ENCODE measurements at regions not wholly inside any gene's neighbourhood (a gene's known extent, or its start where the extent isn't known, plus 50 kb on each side); places are given as distances from the start of the nearest gene placed in this dataset.

DNA sequence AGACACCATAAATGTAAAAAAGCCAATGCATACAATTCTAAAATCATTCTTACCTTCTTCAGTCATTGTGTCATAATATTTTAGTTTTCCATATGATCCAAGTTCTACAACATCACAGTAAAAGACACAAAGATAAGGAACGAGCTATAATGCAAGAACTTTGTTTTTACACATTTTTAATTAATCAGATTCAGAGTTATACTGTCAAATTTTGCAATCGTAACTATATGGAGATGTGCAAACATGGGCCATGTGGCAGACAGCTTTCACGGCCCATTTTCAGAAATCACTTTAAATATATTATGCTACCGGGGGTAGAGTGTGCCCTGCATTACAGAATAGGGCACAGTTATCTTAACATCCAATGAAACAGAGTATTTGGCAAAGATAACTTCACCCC lies 188.4 kb downstream of the ACER2 start:
- DNase-seq (ENCODE audit: low read depth in 2 of 2): no peak

DNA sequence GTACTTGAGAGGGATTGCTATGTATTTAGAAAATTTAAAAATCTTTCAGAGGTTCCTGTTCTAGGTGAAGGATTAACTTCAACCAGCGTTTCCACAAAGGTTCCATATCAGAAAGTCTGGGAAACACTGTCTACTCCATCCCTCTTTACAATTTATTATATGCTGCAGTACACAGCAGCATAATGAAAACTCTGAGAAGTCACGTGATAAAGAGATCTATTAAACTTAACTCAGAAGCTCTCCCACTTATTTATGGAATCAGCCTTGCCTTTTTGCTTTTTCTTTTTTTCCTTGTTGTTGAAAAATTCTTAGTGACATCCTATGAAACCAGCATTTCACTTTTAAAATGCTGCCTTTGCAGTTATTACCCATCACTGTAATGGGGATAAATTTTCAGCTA lies 186.2 kb downstream of the ACER2 start:
- no peak for DNase-seq (ENCODE audit: low read depth in 2 of 2)

DNA sequence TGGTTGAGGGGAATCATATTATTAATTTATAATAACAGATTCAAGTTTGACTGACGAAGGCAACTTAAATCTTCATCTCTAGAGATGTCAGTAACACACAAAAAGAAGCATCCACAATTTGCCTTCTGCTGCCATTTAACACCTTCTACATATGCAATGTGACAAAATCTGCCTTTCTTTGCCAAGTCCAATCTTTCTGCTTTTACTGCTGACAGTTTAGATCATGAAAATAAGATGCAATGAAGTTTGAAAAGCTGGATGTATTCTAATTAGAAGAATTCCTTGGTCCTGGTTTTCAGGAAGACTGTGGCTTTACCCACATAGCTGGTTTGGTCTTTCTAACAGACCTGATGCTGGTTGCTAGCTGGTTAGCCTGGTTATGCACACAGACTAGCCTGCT lies 178.9 kb downstream of the ACER2 start:
- DNase-seq (ENCODE audit: low read depth in 2 of 2): no peak

DNA sequence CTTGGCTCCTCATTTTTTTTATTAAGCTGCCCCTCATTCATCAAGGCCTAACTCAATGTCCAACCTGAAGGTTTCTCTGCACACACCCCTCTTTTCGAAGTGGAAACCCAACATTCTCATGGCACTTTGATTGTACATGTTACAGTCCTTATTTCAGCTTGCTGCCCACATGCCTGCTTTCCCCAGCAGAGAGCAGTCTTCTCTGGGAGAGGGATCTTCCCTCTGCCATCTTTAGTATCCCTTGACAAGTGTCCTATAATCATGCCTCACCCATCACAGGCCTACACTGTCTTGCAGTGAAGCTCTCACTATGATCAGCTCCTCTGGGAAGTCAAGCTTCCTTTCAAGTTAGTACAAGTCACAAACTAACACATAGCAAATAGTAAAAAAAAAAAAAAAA lies 175.1 kb downstream of the ACER2 start:
- DNase-seq (ENCODE audit: low read depth in 2 of 2): no peak

DNA sequence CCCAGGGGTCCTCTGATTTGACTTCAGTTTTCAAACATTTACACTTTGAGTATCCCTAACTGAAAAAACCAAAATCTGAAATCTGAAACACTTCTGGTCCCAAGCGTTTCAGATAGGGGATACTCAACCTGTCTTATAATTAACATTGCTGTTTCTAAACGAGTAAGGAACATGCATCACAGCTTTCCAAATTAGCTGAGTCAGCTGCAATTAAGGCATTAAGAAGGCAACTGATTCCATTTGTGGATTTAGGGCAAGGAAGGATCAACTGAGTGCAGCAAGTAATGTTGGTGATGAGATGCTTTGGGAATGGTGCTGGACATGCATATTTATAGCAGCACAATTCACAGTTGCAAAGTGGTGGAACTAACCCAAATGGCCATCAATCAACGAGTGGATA lies 168.6 kb downstream of the ACER2 start:
- DNase-seq (ENCODE audit: low read depth in 2 of 2): no peak

DNA sequence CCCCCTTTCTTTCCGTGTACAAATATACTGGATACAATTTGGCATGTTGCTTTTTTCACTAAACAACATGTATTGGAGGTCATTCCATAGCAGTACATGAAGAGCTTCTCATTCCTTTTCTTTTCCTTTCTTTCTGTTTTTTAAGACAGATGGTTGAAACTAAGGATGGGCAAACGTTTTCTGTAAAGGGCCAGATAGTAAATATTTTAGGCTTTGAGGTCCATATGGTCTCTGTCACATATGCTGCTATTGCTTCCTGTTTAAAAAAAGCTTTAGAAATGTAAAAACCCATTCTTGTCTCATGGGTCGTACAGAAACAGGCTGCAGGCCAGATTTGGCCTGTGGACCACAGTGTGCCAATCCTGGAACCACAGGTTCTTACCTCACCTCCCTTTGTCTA lies 160.1 kb downstream of the ACER2 start:
- no peak for DNase-seq (ENCODE audit: low read depth in 2 of 2)

DNA sequence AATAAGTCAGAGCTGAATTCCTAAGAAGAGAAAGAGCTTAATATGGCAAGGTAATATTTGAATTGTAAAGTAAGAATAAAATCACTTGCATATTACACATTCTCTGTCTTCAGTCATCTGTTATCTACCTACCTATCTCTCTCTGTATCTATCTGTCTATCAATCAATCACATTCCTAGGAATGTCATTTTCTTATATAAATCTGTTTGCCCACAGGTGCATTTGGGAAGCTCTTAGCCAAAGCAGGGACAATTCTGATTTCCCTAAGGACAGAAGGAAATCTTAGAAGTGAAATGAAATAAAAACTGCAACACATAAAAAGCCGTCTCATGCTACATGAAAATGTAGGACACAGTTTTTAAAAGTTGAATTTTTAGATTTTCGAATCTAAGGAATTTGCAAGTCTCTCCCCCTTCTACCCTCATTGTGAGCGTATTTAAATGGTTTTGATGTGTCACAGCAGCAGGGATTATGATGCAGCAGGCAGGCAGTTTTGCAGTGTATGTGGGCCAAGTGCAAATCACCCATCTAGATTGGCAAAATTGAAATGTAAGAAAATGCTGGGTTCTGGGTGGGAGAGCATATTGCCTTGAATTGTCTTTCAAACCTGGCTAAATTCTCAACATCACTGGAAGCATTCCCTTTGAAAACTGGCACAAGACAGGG lies 155.7 kb downstream of the ACER2 start:
- DNase-seq (ENCODE audit: low read depth in 2 of 2): no peak

DNA sequence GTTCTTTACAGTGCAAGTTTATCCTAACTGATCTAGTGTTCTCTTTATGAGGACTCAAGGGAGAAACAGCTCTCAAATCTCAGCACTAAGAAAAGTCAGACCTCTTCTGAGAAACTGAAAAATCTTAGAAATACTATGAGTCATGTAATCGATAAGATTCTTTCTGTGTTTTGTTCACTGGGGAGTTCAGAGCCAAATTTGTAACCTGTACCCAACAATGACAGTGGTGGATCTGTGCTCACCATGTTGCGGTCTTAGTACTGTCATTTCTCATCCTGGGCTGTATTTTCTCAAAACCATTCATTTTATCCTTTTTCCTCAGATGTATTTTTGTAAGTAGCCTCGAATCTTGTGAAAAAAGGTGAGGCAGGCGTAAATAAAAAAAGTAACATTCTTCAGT lies 146.4 kb downstream of the ACER2 start:
- no peak for DNase-seq (ENCODE audit: low read depth in 2 of 2)

DNA sequence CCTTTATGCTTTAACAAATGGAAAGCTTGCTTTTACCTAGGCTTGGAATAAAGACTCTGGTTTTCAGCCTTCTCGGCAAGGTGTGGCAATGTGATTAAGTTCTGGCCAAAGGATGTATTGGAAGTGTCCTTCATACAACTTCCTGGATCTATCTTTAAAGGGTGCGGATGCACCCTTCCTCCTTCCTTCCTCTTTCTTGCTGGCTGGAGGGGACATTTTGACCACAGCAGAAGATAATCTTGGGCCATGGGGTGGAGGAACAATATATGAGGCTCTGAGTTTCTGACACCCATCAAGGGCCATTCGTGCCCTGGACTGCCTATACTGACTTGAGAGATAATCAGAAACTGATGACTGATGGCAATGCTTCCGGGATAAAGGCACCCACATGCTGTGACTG lies 145.7 kb downstream of the ACER2 start:
- no peak for DNase-seq (ENCODE audit: low read depth in 2 of 2)

DNA sequence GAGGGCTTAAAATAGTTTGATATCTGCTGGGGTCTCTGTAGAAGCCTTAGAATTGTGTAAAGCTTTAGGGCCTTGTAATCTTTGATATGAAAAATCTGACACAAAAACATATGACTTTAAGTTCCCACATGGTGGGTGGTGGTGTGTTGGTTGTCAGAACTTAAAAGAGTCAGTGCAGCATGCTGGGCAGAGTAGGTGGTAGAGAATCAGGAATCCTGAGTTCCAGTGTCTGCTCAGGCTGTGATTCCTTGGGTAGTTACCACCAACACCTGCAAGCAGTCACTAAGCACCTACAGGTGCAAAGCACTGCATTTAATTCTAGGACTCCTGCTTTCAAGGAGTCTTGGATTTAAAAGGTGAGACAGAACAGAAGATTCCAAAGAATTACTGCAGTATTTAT lies 144.6 kb downstream of the ACER2 start:
- no peak for DNase-seq (ENCODE audit: low read depth in 2 of 2)

DNA sequence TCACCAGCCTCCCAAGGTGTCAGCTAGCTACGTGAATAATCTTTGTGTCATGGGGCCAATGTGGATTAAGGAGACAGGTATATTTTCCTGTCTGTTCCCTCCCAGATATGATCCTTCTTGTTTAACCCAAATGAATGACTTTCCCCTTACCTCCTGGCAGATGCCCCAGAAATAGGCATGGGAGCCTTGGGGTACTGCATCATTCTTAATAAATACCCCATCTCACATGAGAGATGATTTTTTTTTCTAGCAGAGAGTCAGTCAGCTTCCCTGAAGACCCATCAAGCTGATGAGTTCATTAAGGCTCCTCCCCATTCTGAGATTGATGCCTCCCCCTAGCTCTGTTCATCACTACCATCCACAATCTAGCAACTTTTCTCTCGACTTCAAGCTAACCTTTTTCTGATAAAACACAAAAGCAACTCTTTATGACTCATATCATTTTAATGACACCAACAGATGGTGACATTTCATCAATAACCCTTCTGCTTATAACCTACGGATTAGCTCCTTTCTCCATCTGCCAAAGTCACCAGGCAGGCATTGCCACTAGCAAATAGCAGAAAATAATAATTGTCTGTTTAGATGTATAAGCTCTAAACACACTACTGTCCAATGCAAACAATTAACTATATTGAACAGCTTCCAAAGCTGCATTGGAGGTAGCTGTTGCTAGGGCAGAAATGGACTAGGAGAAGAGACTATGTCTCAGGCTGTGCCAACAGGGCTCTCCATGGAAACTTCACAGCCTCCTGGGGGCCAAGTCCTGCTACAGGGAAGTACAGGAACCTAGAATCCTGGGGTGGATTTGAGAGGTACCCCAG lies 143.7 kb downstream of the ACER2 start:
- DNase-seq (ENCODE audit: low read depth in 2 of 2): no peak

DNA sequence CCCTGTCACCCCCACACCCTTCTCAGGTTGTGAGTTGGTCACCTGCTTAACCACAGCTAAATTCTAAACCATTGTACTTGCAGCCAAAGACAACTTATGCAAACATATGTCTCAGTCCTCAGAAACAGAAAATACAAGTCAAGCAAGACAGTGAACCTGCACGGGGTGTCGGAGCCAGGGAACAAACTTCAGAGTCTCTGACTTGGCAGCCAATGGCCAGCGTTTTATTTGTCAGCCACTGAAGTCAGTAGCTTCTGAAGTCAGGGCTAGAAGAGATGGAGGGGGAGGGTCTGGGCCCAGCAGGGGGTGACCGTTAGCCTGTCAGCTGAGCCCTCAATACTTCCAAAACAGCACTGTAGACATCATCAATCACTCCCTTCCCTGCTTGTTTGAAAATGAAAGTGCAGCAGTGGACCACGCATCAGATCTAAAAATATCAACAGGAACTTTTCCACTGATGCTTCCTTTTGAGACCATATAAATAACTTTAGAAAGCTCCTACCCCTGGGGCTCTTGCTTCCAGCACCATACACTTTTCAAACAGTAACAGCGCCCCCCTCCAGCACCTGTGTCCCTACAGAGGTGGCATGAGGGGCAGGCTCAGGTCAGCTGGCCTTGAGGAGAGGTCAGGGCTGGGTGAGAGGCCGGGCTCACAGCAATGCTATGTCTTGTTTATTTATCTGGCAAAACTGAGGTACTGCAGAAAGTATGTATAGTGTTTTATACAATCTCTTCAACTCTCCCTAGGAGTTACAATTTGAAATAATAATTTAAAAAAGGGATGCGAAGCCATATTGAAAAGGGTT lies 142.5 kb downstream of the ACER2 start:
- peak in 1 of 2 donors; percentile 4 for DNase-seq (ENCODE audit: low read depth in 2 of 2)

DNA sequence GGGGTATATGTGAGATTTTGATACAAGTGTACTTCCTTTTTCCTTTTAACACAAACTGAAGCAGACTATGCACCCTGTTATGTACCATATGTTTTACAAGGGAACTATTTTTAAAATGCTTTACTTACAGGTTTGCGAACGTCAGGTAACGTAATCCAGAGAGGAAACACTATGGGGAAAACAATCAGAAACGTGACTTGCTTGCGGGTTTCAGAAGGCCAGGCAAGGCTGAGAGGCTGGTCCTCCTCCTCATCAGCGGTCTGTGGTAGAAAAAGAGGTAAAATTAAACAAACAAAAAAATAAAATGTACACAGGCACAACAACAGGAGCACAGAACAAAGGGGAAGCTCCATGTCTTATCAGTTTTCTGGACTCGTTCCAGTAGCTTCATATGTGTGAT lies 141.2 kb downstream of the ACER2 start:
- no peak for DNase-seq (ENCODE audit: low read depth in 2 of 2)

DNA sequence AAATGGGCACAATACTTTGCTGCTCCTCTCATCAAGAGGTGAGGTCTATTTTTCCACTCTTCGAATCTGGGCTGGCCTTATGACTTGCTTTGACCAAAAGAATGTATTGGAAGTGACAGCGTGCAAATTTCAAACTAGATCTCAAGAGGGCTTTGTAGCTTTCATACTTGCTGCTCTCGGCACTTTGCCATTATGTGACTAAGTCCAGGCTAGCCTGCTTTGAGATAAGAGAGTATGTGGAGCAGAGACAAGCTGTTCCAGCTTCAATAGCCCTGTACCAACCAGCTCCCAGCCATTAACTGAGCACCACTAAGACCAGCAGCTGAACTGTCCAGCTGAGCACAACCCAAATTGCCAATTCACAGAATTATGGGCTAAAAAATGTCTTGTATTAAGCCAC lies 124.6 kb downstream of the ACER2 start:
- no peak for DNase-seq (ENCODE audit: low read depth in 2 of 2)

DNA sequence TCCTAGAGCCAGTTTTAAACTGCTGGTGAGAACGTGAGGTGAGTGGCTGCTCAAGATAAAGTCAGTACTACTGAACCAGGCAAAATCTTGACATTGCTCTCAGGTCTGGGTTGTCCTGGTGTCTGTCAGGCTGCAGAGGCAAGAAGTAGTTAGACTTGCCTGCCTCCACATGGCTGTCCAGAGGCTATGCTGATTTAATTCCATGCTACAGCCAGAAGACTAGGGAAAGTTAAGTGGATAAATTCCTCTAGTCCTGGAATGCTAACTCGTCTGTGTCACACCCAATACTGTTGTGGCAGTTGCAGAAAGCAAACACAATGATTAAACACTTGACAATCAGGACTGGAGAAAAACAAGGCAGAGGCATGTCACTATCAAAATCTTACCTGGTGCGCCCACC lies 118.9 kb downstream of the ACER2 start:
- no peak for DNase-seq (ENCODE audit: low read depth in 2 of 2)

DNA sequence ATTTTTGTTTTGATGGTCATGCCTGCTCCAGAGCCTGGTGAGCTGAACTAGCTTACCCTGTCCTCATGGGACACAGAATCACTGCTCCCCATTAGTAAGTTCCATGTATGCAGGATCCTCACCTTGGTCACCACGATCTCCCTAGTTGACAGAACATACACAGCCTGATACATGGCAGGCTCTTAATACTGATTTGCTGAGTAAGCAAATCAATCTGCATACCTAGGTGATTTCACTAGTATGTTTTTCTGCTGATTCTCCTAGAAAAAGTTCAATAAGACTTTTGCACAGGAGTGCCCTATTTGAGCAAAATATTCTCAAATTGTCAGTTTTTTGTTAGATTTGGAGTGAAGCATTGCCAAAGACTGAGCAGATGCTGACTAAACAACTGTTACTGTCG lies 113.7 kb downstream of the ACER2 start:
- DNase-seq (ENCODE audit: low read depth in 2 of 2): no peak

DNA sequence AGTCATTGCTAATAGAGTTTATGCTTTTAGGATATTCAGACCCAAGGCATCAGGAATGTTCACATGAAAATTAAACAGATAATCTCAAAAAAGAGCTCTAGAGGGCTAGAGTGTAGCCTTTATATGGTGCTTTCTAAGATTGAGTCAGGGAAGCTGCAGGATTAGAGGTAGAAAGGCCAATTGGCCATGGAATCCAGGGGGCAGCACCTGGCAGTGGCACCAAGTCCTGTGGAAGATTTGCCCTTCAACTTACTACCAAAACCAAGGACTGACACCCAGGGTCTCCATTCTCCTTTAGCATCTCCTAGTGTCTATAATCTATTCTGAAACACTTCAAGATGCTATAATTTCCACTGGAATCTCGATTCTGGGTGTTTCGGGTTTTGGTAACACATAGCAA lies 112.4 kb downstream of the ACER2 start:
- no peak for DNase-seq (ENCODE audit: low read depth in 2 of 2)

DNA sequence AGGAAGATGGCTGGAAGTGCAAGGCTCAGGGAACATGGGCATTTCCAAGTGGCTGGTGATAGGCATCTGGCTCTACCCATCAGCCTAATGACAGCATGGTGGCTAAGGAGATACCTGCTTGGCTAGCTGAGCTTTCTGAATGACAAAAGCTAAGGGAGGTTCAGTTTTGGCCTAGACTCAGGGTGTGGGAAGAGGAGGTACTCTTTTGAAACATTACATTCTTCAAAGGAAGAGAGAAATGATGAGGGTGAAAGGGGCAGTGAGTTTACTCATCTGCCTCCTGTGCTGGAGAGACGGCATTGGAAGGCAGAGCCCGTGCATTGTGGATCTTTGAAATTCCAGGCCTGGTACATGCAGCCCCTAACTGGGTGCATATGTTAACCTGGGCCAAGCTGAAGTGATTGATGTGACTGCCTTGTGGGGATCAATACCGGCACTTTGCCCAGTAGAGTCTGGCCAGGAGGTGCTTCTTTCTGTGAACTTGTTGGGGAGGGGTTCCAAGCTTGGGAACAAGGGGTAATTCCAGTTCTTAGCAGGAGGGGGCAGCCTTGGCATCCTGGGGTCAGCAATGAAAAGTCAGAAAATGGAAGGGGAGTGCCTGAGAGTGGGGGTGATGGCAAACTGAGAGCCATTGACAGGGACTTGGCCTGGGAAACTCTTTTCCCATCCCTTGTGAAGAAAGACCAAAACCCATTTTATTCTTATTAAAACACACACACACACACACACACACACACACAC lies 108.6 kb downstream of the ACER2 start:
- no peak for DNase-seq (ENCODE audit: low read depth in 2 of 2)

DNA sequence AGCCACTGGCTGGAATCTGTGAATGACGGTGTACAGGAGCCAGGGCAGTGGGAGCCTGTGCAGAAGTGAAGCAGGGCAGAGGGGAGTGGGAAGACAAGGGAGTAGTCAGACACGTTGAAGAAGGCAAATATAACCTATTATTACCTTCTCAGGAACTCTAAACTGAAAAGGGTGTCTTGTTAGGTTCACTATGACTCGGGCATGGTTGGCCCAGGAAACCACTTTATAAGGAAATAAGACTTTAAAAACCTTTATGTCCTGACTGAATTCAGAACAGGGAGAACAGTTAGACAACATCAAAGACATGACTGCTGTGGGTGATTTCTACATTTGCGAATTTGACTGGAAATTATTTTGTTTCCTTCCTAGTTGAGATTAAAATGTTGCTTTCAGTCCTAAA lies 107.5 kb downstream of the ACER2 start:
- DNase-seq (ENCODE audit: low read depth in 2 of 2): no peak

DNA sequence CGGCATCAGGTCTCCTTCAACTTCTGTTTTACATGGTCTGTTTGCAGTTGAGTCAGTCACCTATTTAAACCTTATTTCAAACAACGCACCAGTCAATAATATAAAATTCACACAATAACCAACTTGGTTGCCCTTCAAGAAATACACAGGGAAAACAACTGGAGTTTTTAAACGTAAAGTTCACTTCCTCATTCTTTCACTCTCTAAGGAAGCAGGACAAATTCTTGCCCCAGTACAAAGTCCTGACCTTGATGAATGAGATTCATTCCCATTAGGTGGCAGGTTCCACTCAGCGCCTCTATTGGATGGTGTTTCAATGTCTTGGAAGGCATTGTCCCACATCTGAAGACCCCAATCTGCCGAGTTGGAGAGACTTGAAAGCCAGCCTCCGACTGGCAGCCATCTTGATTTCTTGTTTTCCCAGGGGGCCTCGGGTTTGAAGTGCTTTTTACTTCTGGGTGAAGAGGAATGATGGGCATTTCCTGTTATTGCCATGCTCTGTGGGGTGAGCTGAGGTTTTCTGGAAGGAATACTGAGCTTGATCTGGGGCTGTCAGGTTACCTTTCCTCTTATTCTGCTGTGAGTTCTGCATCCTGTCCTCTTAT lies 105.0 kb downstream of the ACER2 start:
- DNase-seq (ENCODE audit: low read depth in 2 of 2): no peak

DNA sequence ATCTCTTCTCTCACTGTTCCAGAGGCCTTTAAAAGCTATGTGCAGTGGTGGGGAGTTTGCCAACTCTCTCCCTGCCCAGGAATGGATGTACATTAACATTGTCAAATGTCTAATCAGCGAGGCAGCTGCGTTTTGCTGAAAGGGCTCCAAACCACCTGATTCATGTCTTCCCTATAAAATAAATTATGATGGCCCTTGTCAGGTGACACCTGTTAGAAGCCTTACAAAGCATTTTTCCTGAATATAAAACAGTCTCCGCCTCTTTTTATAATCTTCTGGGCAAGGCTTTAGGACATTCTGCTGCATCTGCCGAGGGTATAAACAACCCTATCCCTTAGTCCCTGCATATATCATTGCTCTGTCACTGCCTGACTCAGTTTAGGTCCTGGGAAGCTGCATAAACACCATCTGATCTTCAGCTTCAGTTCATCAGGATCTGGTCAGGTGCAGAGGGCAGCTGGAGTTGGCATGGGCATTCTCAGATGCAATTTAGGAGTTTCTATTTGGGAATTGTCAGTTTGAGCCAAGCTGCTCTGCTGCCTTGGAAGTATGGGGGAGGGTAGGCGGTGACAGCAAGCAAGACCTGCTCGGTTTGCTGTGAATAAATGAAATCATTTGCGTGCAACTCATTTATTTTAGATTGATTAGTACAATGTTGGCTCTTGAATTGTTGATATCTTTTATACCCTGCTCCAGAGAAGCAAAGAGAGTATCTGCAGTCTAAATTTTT lies 103.5 kb downstream of the ACER2 start:
- DNase-seq (ENCODE audit: low read depth in 2 of 2): no peak
